ENCODE measurements at regions not wholly inside any gene's neighbourhood (a gene's known extent, or its start where the extent isn't known, plus 50 kb on each side); places are given as distances from the start of the nearest gene placed in this dataset.

- H3K4me1 ChIP-seq (ENCODE audit: control insufficient read depth, insufficient read depth, low read length), result no peaks in the 10 kb centered on the region
- no peaks in the 10 kb centered on the region for H3K27me3 ChIP-seq (ENCODE audit: control insufficient read depth, insufficient read depth, low read length)
- no peak overlapping the region for H3K9ac ChIP-seq (ENCODE audit: low read length)
- H3K27ac ChIP-seq (ENCODE audit: low read depth, low read length), result no peak overlapping the region
- H3K4me3 ChIP-seq (ENCODE audit: low read length), result no peak overlapping the region
- H3K36me3 ChIP-seq (ENCODE audit: control insufficient read depth, insufficient read depth, low read length), result no peaks in the 10 kb centered on the region
Observed at GRCh38 chr12:90077756-90078155, 369.1 kb upstream of the ATP2B1 start.

- no peaks in the 10 kb centered on the region for H3K4me1 ChIP-seq (ENCODE audit: control insufficient read depth, insufficient read depth, low read length)
- H3K9ac ChIP-seq (ENCODE audit: low read length), result no peak overlapping the region
- no peaks in the 10 kb centered on the region for H3K27me3 ChIP-seq (ENCODE audit: control insufficient read depth, insufficient read depth, low read length)
- no peak overlapping the region for H3K27ac ChIP-seq (ENCODE audit: low read depth, low read length)
- no peaks in the 10 kb centered on the region for H3K36me3 ChIP-seq (ENCODE audit: control insufficient read depth, insufficient read depth, low read length)
- H3K4me3 ChIP-seq (ENCODE audit: low read length), result no peak overlapping the region
Observed at GRCh38 chr12:90076851-90077319, 368.2 kb upstream of the ATP2B1 start.

GRCh38 chr12:90075685-90076084 is 367.0 kb upstream of the ATP2B1 start:
- Histone ChIP-seq H3K4me1 (ENCODE audit: control insufficient read depth, insufficient read depth, low read length) (no peaks in the 10 kb centered on the region), H3K9ac (ENCODE audit: low read length) (no peak overlapping the region), H3K4me3 (ENCODE audit: low read length) (no peak overlapping the region), H3K27ac (ENCODE audit: low read depth, low read length) (no peak overlapping the region), H3K36me3 (ENCODE audit: control insufficient read depth, insufficient read depth, low read length) (no peaks in the 10 kb centered on the region), H3K27me3 (ENCODE audit: control insufficient read depth, insufficient read depth, low read length) (no peaks in the 10 kb centered on the region)

GRCh38 chr12:90074086-90074485 is 365.4 kb upstream of the ATP2B1 start:
- Histone ChIP-seq H3K27ac (ENCODE audit: low read depth, low read length) (no peak overlapping the region), H3K4me3 (ENCODE audit: low read length) (no peak overlapping the region), H3K36me3 (ENCODE audit: control insufficient read depth, insufficient read depth, low read length) (no peaks in the 10 kb centered on the region), H3K9ac (ENCODE audit: low read length) (no peak overlapping the region), H3K4me1 (ENCODE audit: control insufficient read depth, insufficient read depth, low read length) (no peaks in the 10 kb centered on the region), H3K27me3 (ENCODE audit: control insufficient read depth, insufficient read depth, low read length) (no peaks in the 10 kb centered on the region)

GRCh38 chr12:90071996-90072395 is 363.4 kb upstream of the ATP2B1 start:
- Histone ChIP-seq H3K4me1 (ENCODE audit: control insufficient read depth, insufficient read depth, low read length) (no peaks in the 10 kb centered on the region), H3K27me3 (ENCODE audit: control insufficient read depth, insufficient read depth, low read length) (no peaks in the 10 kb centered on the region), H3K36me3 (ENCODE audit: control insufficient read depth, insufficient read depth, low read length) (no peaks in the 10 kb centered on the region)

GRCh38 chr12:90069711-90070110 is 361.1 kb upstream of the ATP2B1 start:
- no peak overlapping the region for H3K4me3 ChIP-seq (ENCODE audit: low read length)
- H3K27ac ChIP-seq (ENCODE audit: low read depth, low read length), result no peak overlapping the region
- no peaks in the 10 kb centered on the region for H3K36me3 ChIP-seq (ENCODE audit: control insufficient read depth, insufficient read depth, low read length)
- no peaks in the 10 kb centered on the region for H3K27me3 ChIP-seq (ENCODE audit: control insufficient read depth, insufficient read depth, low read length)
- no peak overlapping the region for H3K9ac ChIP-seq (ENCODE audit: low read length)
- H3K4me1 ChIP-seq (ENCODE audit: control insufficient read depth, insufficient read depth, low read length), result no peaks in the 10 kb centered on the region

More at GRCh38 chr12:90071996-90072395, 363.4 kb upstream of the ATP2B1 start:
- Histone ChIP-seq H3K9ac (ENCODE audit: low read length) (no peak overlapping the region), H3K27ac (ENCODE audit: low read depth, low read length) (no peak overlapping the region), H3K4me3 (ENCODE audit: low read length) (no peak overlapping the region)

- Histone ChIP-seq H3K9ac (ENCODE audit: low read length) (no peak overlapping the region), H3K27ac (ENCODE audit: low read depth, low read length) (no peak overlapping the region), H3K36me3 (ENCODE audit: control insufficient read depth, insufficient read depth, low read length) (no peaks in the 10 kb centered on the region), H3K4me3 (ENCODE audit: low read length) (no peak overlapping the region), H3K27me3 (ENCODE audit: control insufficient read depth, insufficient read depth, low read length) (no peaks in the 10 kb centered on the region), H3K4me1 (ENCODE audit: control insufficient read depth, insufficient read depth, low read length) (no peaks in the 10 kb centered on the region)
Observed at GRCh38 chr12:90067791-90068190, 359.2 kb upstream of the ATP2B1 start.

GRCh38 chr12:90064852-90065801 is 356.5 kb upstream of the ATP2B1 start:
- Histone ChIP-seq H3K4me3 (ENCODE audit: low read length) (no peak overlapping the region), H3K27ac (ENCODE audit: low read depth, low read length) (no peak overlapping the region), H3K4me1 (ENCODE audit: control insufficient read depth, insufficient read depth, low read length) (no peaks in the 10 kb centered on the region), H3K9ac (ENCODE audit: low read length) (no peak overlapping the region), H3K27me3 (ENCODE audit: control insufficient read depth, insufficient read depth, low read length) (no peaks in the 10 kb centered on the region), H3K36me3 (ENCODE audit: control insufficient read depth, insufficient read depth, low read length) (no peaks in the 10 kb centered on the region)

- Histone ChIP-seq H3K27ac (ENCODE audit: low read depth, low read length) (no peak overlapping the region), H3K9ac (ENCODE audit: low read length) (no peak overlapping the region), H3K36me3 (ENCODE audit: control insufficient read depth, insufficient read depth, low read length) (no peaks in the 10 kb centered on the region), H3K4me1 (ENCODE audit: control insufficient read depth, insufficient read depth, low read length) (peaks cover 2% of the 10 kb centered on the region), H3K4me3 (ENCODE audit: low read length) (no peak overlapping the region), H3K27me3 (ENCODE audit: control insufficient read depth, insufficient read depth, low read length) (no peaks in the 10 kb centered on the region)
Observed at GRCh38 chr12:90062799-90063198, 354.2 kb upstream of the ATP2B1 start.

- H3K27ac ChIP-seq (ENCODE audit: low read depth, low read length), result no peak overlapping the region
- H3K27me3 ChIP-seq (ENCODE audit: control insufficient read depth, insufficient read depth, low read length), result no peaks in the 10 kb centered on the region
- H3K9ac ChIP-seq (ENCODE audit: low read length), result no peak overlapping the region
- no peaks in the 10 kb centered on the region for H3K36me3 ChIP-seq (ENCODE audit: control insufficient read depth, insufficient read depth, low read length)
- peaks cover 2% of the 10 kb centered on the region for H3K4me1 ChIP-seq (ENCODE audit: control insufficient read depth, insufficient read depth, low read length)
- no peak overlapping the region for H3K4me3 ChIP-seq (ENCODE audit: low read length)
Observed at GRCh38 chr12:90061809-90062208, 353.2 kb upstream of the ATP2B1 start.

- Histone ChIP-seq H3K4me1 (ENCODE audit: control insufficient read depth, insufficient read depth, low read length) (peaks cover 2% of the 10 kb centered on the region), H3K27me3 (ENCODE audit: control insufficient read depth, insufficient read depth, low read length) (no peaks in the 10 kb centered on the region), H3K27ac (ENCODE audit: low read depth, low read length) (no peak overlapping the region), H3K9ac (ENCODE audit: low read length) (no peak overlapping the region), H3K4me3 (ENCODE audit: low read length) (no peak overlapping the region), H3K36me3 (ENCODE audit: control insufficient read depth, insufficient read depth, low read length) (no peaks in the 10 kb centered on the region)
Observed at GRCh38 chr12:90060031-90060430, 351.4 kb upstream of the ATP2B1 start.

- H3K27me3 ChIP-seq (ENCODE audit: control insufficient read depth, insufficient read depth, low read length), result no peaks in the 10 kb centered on the region
- no peaks in the 10 kb centered on the region for H3K36me3 ChIP-seq (ENCODE audit: control insufficient read depth, insufficient read depth, low read length)
- peaks cover 2% of the 10 kb centered on the region for H3K4me1 ChIP-seq (ENCODE audit: control insufficient read depth, insufficient read depth, low read length)
- H3K9ac ChIP-seq (ENCODE audit: low read length), result no peak overlapping the region
- H3K4me3 ChIP-seq (ENCODE audit: low read length), result no peak overlapping the region
- no peak overlapping the region for H3K27ac ChIP-seq (ENCODE audit: low read depth, low read length)
Observed at GRCh38 chr12:90058704-90059103, 350.1 kb upstream of the ATP2B1 start.

- H3K36me3 ChIP-seq (ENCODE audit: control insufficient read depth, insufficient read depth, low read length), result no peaks in the 10 kb centered on the region
- no peak overlapping the region for H3K27ac ChIP-seq (ENCODE audit: low read depth, low read length)
- no peak overlapping the region for H3K9ac ChIP-seq (ENCODE audit: low read length)
- H3K4me1 ChIP-seq (ENCODE audit: control insufficient read depth, insufficient read depth, low read length), result peaks cover 2% of the 10 kb centered on the region
- H3K4me3 ChIP-seq (ENCODE audit: low read length), result no peak overlapping the region
- no peaks in the 10 kb centered on the region for H3K27me3 ChIP-seq (ENCODE audit: control insufficient read depth, insufficient read depth, low read length)
Observed at GRCh38 chr12:90055071-90055470, 346.4 kb upstream of the ATP2B1 start.
